Upper lobe of left lung (tissue), 6 donors: ENCODE measurements at regions not wholly inside any gene's neighbourhood (a gene's known extent, or its start where the extent isn't known, plus 50 kb on each side); places are given as distances from the start of the nearest gene placed in this dataset.

Experiments
- ATAC-seq, 2 donors: fragments of 200-7000 bp; cut with Tn5 transposase; one replicate each; pipeline ENCODE4 v1.9.1; 2022; ENCODE audit warnings: mild to moderate bottlenecking in 2 of 2, moderate library complexity in 2 of 2; ENCODE audit not compliant: low FRiP score in 2 of 2
- DNase-seq, 2 donors: peaks; one replicate each; pipeline ENCODE4 v3.0.0-alpha.2; 2019 to 2020
- H3K27ac ChIP-seq, 4 donors: fragments of 200-600 bp; sonication (generic); one replicate each; pipeline ENCODE4 v1.5.1; 2016 to 2019
- H3K27me3 ChIP-seq, 4 donors: fragments of 200-600 bp; sonication (generic); one replicate each; pipeline ENCODE4 v1.5.1; 2017 to 2019
- H3K36me3 ChIP-seq, 4 donors: fragments of 200-600 bp; sonication (generic); one replicate each; pipeline ENCODE4 v1.5.1; 2016 to 2019
- H3K4me1 ChIP-seq, 4 donors: fragments of 200-600 bp; sonication (generic); one replicate each; pipeline ENCODE4 v1.5.1; 2018 to 2019
- H3K4me3 ChIP-seq, 4 donors: fragments of 200-600 bp; sonication (generic); one replicate each; pipeline ENCODE4 v1.5.1; 2017 to 2019; ENCODE audit warnings: mild to moderate bottlenecking in 2 of 4, moderate library complexity in 1 of 4
- H3K9me3 ChIP-seq, 4 donors: fragments of 200-600 bp; sonication (generic); one replicate each; pipeline ENCODE4 v1.5.1; 2018 to 2019
- EP300 ChIP-seq, 4 donors: sonication (generic); formaldehyde crosslinking; IDR thresholded peaks; one replicate each; pipeline ENCODE4 v1.5.1; 2017; ENCODE audit warnings: antibody characterized with exemption in 4 of 4, control low read depth in 2 of 4
- POLR2A ChIP-seq, 4 donors: fragments of 450-650 bp; IDR thresholded peaks; one replicate each; pipeline ENCODE4 v1.5.1; 2016 to 2017; ENCODE audit warnings: antibody characterized with exemption in 4 of 4, mild to moderate bottlenecking in 2 of 4
- POLR2AphosphoS5 ChIP-seq, 2 donors: sonication (generic); formaldehyde crosslinking; IDR thresholded peaks; one replicate each; pipeline ENCODE4 v1.5.1; 2017; ENCODE audit warnings: antibody characterized with exemption in 2 of 2
- WGBS, 2 donors: methylation state at CpG; one replicate each; pipeline ENCODE4 v1.1.5; 2017 to 2018; 5-methylcytosine and 5-hydroxymethylcytosine counted together
- TF ChIP-seq, protein P1 (sequence below), 6 experiments: fragments of 450-650 bp in 4 of 6; fragments of 200-600 bp in 2 of 6; sonication (generic) in 2 of 6; IDR thresholded peaks; one replicate each; pipeline ENCODE4 v1.5.1; 2016 to 2019; ENCODE audit warnings: antibody characterized with exemption in 6 of 6
- donor health status: DM: no; HTN: no; CAD: no; lungs with moderate emphysema.
- donor health status: DM: no; HTN: yes; CAD: no; lungs with severe emphysema.

DNA sequence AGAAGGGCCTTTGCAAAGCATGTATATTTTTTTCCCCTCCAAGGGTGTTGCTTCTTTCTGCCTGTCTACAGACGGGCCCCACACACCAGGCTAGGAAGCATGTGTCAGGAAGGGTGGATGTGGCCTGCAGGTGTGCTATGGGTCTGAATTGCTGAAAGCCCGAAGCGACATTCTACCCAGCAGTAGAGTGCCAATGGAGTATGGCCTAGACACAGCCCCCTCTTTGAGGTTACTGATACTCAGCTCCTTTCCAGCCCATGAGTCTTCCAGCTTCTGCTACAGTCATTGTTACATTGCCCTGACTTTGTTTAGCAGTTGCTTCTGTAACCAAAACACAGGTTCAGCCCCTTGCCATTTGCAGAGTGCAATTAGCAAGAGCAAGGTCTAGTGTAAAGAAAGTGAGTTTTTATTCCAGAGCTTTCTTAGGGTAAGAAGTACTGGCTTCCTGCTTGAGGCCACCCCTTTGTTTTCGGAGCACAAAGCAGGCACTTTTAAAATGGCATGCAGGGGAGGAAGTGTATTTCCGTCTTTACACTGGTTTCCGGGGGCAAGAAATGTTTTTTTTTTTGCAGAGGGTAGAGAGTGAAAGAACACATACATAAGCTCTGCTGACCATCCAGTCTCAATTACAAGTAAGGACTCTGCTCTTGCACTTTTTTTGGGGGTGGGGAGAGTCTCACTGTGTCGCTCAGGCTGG is 428.0 kb upstream of the AMELY start:
- Histone ChIP-seq H3K27me3 (no peaks in the 10 kb centered on the region), H3K4me1 (no peaks in the 10 kb centered on the region), H3K27ac (peak overlapping the region in 1 of 4 donors; percentile 30), H3K9me3 (no peaks in the 10 kb centered on the region), H3K4me3 (no peak overlapping the region), H3K36me3 (no peaks in the 10 kb centered on the region)
- DNase-seq (no peak), ATAC-seq (no peak)
- 43% methylated on average over 6 of the region's 7 CpGs; no CpG with 5 or more reads in 1 of the 2 donors for WGBS, 2 donors
- TF ChIP-seq EP300 (IDR thresholded peaks at IDR 0.05) (no peak), POLR2AphosphoS5 (IDR thresholded peaks at IDR 0.05) (no peak), POLR2A (IDR thresholded peaks at IDR 0.05) (no peak)
- TF ChIP-seq, protein P1, sequence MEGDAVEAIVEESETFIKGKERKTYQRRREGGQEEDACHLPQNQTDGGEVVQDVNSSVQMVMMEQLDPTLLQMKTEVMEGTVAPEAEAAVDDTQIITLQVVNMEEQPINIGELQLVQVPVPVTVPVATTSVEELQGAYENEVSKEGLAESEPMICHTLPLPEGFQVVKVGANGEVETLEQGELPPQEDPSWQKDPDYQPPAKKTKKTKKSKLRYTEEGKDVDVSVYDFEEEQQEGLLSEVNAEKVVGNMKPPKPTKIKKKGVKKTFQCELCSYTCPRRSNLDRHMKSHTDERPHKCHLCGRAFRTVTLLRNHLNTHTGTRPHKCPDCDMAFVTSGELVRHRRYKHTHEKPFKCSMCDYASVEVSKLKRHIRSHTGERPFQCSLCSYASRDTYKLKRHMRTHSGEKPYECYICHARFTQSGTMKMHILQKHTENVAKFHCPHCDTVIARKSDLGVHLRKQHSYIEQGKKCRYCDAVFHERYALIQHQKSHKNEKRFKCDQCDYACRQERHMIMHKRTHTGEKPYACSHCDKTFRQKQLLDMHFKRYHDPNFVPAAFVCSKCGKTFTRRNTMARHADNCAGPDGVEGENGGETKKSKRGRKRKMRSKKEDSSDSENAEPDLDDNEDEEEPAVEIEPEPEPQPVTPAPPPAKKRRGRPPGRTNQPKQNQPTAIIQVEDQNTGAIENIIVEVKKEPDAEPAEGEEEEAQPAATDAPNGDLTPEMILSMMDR (IDR thresholded peaks at IDR 0.05): no peak

DNA sequence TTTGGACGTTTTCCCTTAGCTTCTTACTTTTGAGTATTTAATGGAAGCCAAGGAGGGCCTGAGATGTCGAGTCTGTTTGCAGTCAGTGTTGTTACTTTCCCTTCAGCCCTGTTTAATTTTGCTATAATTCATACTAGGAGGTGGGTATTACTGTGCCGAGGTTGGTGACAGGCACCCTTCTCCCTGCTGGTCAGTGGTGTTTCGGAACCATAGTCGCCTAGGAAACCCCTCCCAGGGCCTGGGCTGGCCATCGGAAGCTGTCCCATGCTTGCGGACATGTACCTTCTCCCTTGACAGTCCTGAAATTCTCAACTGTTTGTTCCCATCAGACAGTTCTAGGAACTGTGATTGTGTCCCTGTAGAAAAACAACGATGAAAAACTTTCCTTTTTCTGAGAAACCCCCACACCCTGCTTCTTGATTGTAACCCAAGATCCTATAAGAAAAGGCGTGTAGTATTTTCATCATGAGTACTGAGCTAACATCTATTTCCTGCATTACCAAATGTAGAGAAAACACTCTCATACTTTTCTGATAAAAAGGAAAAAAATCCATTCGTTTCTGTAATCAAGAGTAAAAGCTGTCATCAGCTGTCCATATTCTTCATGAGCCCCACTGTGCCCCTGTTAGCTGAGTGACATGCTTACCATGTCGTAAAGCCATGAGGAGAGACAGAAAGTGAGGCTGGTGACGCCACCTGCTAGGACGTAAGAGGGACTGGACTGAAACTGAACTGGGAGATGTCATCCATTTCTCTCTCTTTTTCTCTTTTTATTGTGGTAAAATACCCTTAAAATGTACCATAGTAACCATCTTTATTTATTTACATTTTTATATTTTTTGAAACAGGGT is 424.7 kb upstream of the AMELY start:
- H3K9me3 ChIP-seq: no peaks in the 10 kb centered on the region
- H3K4me3 ChIP-seq: no peak overlapping the region
- no peaks in the 10 kb centered on the region for H3K4me1 ChIP-seq
- no peak for TF ChIP-seq POLR2A (IDR thresholded peaks at IDR 0.05)
- TF ChIP-seq POLR2AphosphoS5 (IDR thresholded peaks at IDR 0.05): no peak
- no peak for TF ChIP-seq EP300 (IDR thresholded peaks at IDR 0.05)
- TF ChIP-seq, protein P1 (IDR thresholded peaks at IDR 0.05): no peak
- no peaks in the 10 kb centered on the region for H3K36me3 ChIP-seq
- H3K27me3 ChIP-seq: no peaks in the 10 kb centered on the region
- WGBS, 2 donors: 84% methylated on average over 11 of the region's 13 CpGs; no CpG with 5 or more reads in 1 of the 2 donors
- ATAC-seq (no peak), DNase-seq (no peak)
- no peak overlapping the region for H3K27ac ChIP-seq

DNA sequence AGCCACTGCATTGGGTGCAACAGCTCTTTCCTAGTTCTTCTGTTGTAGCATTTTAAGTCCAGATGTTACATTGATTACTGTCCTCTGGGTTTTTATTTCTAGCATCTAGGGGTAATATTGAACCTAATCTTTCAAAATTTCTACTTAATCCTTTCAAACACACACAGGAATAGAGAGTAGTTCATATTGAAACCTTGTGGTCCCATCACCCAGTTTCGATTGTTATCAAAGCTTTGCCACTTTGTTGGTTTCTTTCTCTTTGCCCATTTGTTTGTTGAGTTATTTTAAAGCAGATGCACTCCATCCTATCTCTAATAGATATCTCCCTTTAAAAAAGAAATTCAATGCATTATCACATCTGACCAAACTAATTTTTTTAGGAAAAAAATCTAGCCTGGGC is 422.9 kb upstream of the AMELY start:
- TF ChIP-seq, protein P1 (IDR thresholded peaks at IDR 0.05): no peak
- TF ChIP-seq POLR2A (IDR thresholded peaks at IDR 0.05): no peak
- no peak for TF ChIP-seq EP300 (IDR thresholded peaks at IDR 0.05)
- no peak for TF ChIP-seq POLR2AphosphoS5 (IDR thresholded peaks at IDR 0.05)
- WGBS, 2 donors: 95% methylated on average over 1 of the region's 1 CpG; no CpG with 5 or more reads in 1 of the 2 donors
- no peak for DNase-seq
- Histone ChIP-seq H3K4me1 (no peaks in the 10 kb centered on the region), H3K36me3 (no peaks in the 10 kb centered on the region), H3K27ac (no peak overlapping the region), H3K27me3 (no peaks in the 10 kb centered on the region), H3K9me3 (no peaks in the 10 kb centered on the region), H3K4me3 (no peak overlapping the region)
- no peak for ATAC-seq

DNA sequence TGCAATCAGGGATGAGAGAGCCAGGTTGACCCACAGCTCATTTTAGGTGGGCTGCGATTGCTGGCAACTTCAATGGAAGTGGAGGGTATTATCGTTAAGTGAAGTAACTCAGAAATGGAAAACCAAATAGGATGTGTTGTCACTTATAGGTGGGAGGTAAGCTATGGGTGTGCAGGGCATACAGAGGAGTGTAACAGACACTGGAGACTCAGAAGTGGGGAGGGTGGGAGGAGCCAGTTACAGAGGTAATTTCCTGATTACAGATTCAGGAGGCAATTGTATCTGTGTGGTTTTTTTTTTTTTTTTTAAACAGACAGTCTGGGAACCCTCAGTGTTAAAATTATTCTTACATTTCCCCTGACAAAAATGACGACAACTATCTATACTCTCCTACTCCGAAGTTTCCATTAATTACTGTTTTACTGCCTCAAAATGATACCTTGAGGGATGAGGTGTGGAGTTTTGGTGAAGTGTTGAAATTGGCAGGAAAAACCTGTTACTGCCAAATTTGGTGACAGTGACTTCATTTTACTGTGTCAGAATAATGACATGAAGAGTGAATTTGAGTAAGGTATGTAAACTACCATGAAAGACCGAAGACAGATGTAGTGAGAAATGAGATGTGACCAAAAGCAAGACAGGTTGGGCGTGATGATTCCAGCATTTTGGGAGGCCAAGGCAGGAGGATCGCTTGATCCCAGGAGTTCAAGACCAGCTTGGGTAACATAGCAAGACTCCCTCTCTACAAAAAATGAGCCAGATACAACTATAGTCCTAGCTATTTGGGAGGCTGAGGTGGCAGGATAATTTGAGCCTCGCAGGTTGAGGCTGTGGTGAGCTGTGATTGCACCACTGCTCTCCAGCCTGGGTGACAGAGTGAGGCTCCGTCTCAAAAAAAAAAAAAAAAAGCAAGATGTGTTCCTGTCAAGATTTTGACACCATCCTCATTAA is 415.0 kb upstream of the AMELY start:
- H3K27ac ChIP-seq: no peak overlapping the region
- no peak for DNase-seq
- H3K9me3 ChIP-seq: no peaks in the 10 kb centered on the region
- no peaks in the 10 kb centered on the region for H3K27me3 ChIP-seq
- H3K4me1 ChIP-seq: no peaks in the 10 kb centered on the region
- WGBS, 2 donors: 74% methylated on average over 9 of the region's 9 CpGs; no CpG with 5 or more reads in 1 of the 2 donors
- ATAC-seq: no peak
- TF ChIP-seq POLR2AphosphoS5 (IDR thresholded peaks at IDR 0.05): no peak
- TF ChIP-seq, protein P1 (IDR thresholded peaks at IDR 0.05): no peak
- no peak for TF ChIP-seq POLR2A (IDR thresholded peaks at IDR 0.05)
- TF ChIP-seq EP300 (IDR thresholded peaks at IDR 0.05): no peak
- no peaks in the 10 kb centered on the region for H3K36me3 ChIP-seq
- no peak overlapping the region for H3K4me3 ChIP-seq
